MCF 10A (cell line): ENCODE measurements at regions not wholly inside any gene's neighbourhood (a gene's known extent, or its start where the extent isn't known, plus 50 kb on each side); places are given as distances from the start of the nearest gene placed in this dataset.
"Not testable (repeated sequence)": the region's sequence is repeated elsewhere in the genome, so short reads cannot be mapped to it uniquely, and the experiment has no call there.

Source experiments
- BruUV-seq: library from RNA; stranded (reverse); fragments of 400-500 nt; replicated peaks from 2 replicates; lab custom pipeline; 2021; lab: Mats Ljungman, UMichigan
- CTCF ChIA-PET: fragments of 300-600 bp; sonication (Branson Sonifier 250); formaldehyde crosslinking; extraction: SDS; loops from one replicate; lab custom pipeline; 2021; ENCODE audit warnings: antibody characterized with exemption, inconsistent platforms; lab: Yijun Ruan, JAX
- POLR2A ChIA-PET: fragments of 300-600, 350-650 bp; sonication (Branson Sonifier 250); formaldehyde crosslinking; extraction: SDS; loops from one replicate; lab custom pipeline; 2020; ENCODE audit warnings: antibody characterized with exemption, inconsistent platforms; lab: Yijun Ruan, JAX
- DNase-seq: peaks from one replicate; pipeline ENCODE4 v3.0.0-alpha.2; 2018; ENCODE audit not compliant: unreplicated experiment
- H3K27ac Mint-ChIP-seq: one replicate; pipeline ENCODE4 v1.8.0; 2022; ENCODE audit warnings: mild to moderate bottlenecking, low read depth, mixed read lengths; ENCODE audit not compliant: unreplicated experiment
- H3K27me3 Mint-ChIP-seq: one replicate; pipeline ENCODE4 v1.8.0; 2022; ENCODE audit warnings: mixed read lengths; ENCODE audit not compliant: insufficient read depth, unreplicated experiment
- H3K36me3 Mint-ChIP-seq: one replicate; pipeline ENCODE4 v1.8.0; 2022; ENCODE audit warnings: mild to moderate bottlenecking, moderate library complexity, mixed read lengths; ENCODE audit not compliant: insufficient read depth, unreplicated experiment
- H3K4me1 Mint-ChIP-seq: one replicate; pipeline ENCODE4 v1.8.0; 2022; ENCODE audit warnings: mixed read lengths; ENCODE audit not compliant: insufficient read depth, unreplicated experiment
- H3K4me3 Mint-ChIP-seq: one replicate; pipeline ENCODE4 v1.8.0; 2022; ENCODE audit warnings: mild to moderate bottlenecking, moderate library complexity, mixed read lengths; ENCODE audit not compliant: unreplicated experiment
- H3K9me3 Mint-ChIP-seq: one replicate; pipeline ENCODE4 v1.8.0; 2022; ENCODE audit warnings: mixed read lengths; ENCODE audit not compliant: unreplicated experiment
- intact Hi-C: fragments of 100-400 bp; cut with micrococcal nuclease; formaldehyde crosslinking; loops from 2 replicates; pipeline ENCODE4 v1.14.1; 2022
- TF ChIP-seq, protein P1 (sequence below): fragments of 200-600 bp; IDR thresholded peaks from one replicate; pipeline ENCODE4 v1.8.0; 2022; ENCODE audit warnings: antibody characterized with exemption, mild to moderate bottlenecking; ENCODE audit not compliant: unreplicated experiment

DNA sequence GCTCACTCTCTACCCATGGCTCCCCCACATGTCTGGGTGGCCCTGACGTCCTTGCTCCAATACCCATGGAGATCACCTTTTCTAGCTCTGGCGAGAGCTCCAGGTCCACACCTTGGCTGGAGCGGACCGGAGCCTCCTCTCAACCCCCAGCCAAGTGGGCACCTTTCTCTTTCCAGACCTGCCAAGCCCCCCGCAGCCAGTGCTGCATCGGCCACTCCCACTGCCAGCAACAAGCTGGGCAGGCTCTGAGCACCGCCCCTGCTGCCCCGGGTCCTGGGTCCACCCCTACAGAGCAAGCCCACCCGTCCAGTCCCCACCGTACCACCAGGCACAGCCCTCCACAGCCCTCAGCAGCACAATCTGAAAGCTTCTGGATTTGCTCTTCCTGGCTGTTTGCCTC lies 98.2 kb upstream of the C14orf180 start:
- H3K9me3 Mint-ChIP-seq = peaks cover 21% of the 10 kb centered on the region
- no TSS peak for BruUV-seq
- H3K4me1 Mint-ChIP-seq = no peaks in the 10 kb centered on the region
- no peaks in the 10 kb centered on the region for H3K36me3 Mint-ChIP-seq
- H3K27ac Mint-ChIP-seq = no peak overlapping the region
- intact Hi-C loops = no loop called here
- POLR2A ChIA-PET = no interaction called here
- H3K27me3 Mint-ChIP-seq = peaks cover 63% of the 10 kb centered on the region
- TF ChIP-seq, protein P1, sequence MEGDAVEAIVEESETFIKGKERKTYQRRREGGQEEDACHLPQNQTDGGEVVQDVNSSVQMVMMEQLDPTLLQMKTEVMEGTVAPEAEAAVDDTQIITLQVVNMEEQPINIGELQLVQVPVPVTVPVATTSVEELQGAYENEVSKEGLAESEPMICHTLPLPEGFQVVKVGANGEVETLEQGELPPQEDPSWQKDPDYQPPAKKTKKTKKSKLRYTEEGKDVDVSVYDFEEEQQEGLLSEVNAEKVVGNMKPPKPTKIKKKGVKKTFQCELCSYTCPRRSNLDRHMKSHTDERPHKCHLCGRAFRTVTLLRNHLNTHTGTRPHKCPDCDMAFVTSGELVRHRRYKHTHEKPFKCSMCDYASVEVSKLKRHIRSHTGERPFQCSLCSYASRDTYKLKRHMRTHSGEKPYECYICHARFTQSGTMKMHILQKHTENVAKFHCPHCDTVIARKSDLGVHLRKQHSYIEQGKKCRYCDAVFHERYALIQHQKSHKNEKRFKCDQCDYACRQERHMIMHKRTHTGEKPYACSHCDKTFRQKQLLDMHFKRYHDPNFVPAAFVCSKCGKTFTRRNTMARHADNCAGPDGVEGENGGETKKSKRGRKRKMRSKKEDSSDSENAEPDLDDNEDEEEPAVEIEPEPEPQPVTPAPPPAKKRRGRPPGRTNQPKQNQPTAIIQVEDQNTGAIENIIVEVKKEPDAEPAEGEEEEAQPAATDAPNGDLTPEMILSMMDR = no peak
- no peak for DNase-seq
- no peak overlapping the region for H3K4me3 Mint-ChIP-seq
- CTCF ChIA-PET = no interaction called here

DNA sequence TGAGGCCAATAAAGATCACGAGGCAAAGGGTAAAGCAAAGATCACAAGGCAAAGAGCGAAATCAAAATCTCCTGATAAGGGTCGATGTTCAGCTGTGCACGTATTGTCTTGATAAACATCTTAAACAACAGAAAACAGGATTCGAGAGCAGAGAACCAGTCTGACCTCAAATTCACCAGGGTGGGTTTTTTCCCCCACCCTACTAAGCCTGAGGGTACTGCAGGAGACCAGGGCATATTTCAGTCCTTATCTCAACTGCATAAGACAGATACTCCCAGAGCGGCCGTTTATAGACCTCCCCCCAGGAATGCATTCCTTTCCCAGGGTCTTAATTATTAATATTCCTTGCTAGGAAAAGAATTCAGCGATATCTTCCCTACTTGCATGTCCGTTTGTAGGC lies 97.5 kb upstream of the C14orf180 start:
- H3K27ac Mint-ChIP-seq, intact Hi-C loops, H3K4me1 Mint-ChIP-seq, CTCF ChIA-PET, H3K36me3 Mint-ChIP-seq, DNase-seq, H3K4me3 Mint-ChIP-seq, POLR2A ChIA-PET, BruUV-seq: not testable (repeated sequence)
- peaks cover 21% of the 10 kb centered on the region for H3K9me3 Mint-ChIP-seq
- H3K27me3 Mint-ChIP-seq = peaks cover 70% of the 10 kb centered on the region

DNA sequence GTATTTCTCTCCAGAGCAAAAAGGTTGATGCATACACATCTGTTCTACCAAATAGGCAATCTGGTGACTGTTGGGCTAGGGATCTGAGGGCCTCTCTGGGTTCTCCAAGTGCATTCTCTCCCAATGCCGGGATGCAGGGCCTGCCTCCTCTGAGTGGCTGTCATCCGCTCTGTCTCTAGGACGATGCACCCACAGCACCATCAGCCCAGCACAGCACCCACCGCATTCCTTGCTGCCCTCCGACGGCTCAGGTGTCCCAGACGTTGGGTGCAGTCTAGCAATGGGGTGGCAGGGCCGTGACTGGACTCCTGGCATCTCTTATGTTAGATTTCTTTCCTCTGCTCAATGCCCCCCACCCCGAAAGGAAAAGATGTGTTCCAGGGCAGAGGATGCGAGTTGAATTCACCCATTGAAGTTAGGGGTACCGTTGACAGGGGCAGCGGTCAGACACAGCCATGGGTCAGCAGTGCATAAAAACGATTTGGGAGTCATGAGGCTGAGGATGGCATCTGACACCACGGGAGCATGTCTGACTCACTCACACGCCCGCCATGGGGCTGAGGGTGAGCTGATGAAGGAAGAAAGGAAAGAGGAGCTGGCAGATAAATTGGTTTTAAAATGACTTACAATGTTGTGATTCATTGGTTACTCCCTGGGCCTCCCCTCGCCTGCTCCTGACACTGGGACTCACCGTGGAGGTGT lies 93.2 kb upstream of the C14orf180 start:
- no peak overlapping the region for H3K27ac Mint-ChIP-seq
- no peak overlapping the region for H3K4me3 Mint-ChIP-seq
- H3K36me3 Mint-ChIP-seq = no peaks in the 10 kb centered on the region
- H3K27me3 Mint-ChIP-seq = peaks cover 92% of the 10 kb centered on the region
- no TSS peak for BruUV-seq
- TF ChIP-seq, protein P1 = no peak
- no peak for DNase-seq
- intact Hi-C loops = no loop called here
- ChIA-PET CTCF (no interaction called here), POLR2A (no interaction called here)
- no peaks in the 10 kb centered on the region for H3K4me1 Mint-ChIP-seq
- peaks cover 15% of the 10 kb centered on the region for H3K9me3 Mint-ChIP-seq

DNA sequence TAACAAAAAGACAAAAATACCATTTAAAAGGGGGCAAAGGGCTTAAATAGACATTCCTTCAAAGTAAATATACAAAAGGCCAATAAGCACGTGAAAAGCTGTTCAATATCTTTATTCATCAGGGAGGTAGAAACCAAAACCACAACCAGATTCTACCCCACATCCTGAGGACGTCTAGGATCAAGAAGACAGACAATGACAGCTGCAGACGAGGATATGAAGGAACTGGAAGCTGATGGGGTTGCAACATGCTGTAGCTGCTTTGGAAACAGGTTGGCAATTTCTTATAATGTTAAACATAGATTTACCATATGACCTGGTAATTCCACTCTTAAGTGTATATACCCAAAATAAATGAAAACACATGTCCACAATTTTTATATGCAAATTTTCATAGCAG lies 85.1 kb upstream of the C14orf180 start:
- Mint-ChIP-seq H3K27me3 (peaks cover 65% of the 10 kb centered on the region), H3K4me3 (no peak overlapping the region), H3K4me1 (no peaks in the 10 kb centered on the region), H3K9me3 (peaks cover 15% of the 10 kb centered on the region), H3K36me3 (no peaks in the 10 kb centered on the region), H3K27ac (no peak overlapping the region)
- ChIA-PET POLR2A (interaction anchor here (0.9 kb wide), 1 partner anchor 16 kb away, joined by 3 read pairs; no protein-coding TSS in a partner anchor), CTCF (no interaction called here)
- no peak for DNase-seq
- TF ChIP-seq, protein P1 = no peak
- no TSS peak for BruUV-seq
- intact Hi-C loops = no loop called here
